Naive thymus-derived CD4-positive, alpha-beta T cell (primary cell): ENCODE measurements at regions not wholly inside any gene's neighbourhood (a gene's known extent, or its start where the extent isn't known, plus 50 kb on each side); places are given as distances from the start of the nearest gene placed in this dataset.

ENCODE experiments used
- ATAC-seq: fragments of 150-1000 bp; cut with Tn5 transposase; 2 replicates; pipeline ENCODE4 v1.10.0; 2021; ENCODE audit warnings: mild to moderate bottlenecking, moderate library complexity
- CTCF ChIA-PET: fragments of 350-600 bp; sonication (Branson Sonifier 250); formaldehyde crosslinking; loops from one replicate; lab custom pipeline; 2021; ENCODE audit warnings: antibody characterized with exemption; lab: Charles Lee
- POLR2A ChIA-PET: fragments of 350-600 bp; sonication (Branson Sonifier 250); formaldehyde crosslinking; loops from one replicate; lab custom pipeline; 2021; ENCODE audit warnings: antibody characterized with exemption, inconsistent platforms; lab: Charles Lee
- DNase-seq, 9 donors: peaks; one replicate each; pipeline versions ENCODE4 v3.0.0 to v3.0.0-alpha.2; 2020 to 2022; ENCODE audit warnings: mixed read lengths in 1 of 9
- H3K27ac ChIP-seq: one replicate; pipeline ENCODE4 v1.7.0; 2013; ENCODE audit warnings: mild to moderate bottlenecking, low read depth, low read length, moderate library complexity
- H3K27me3 ChIP-seq, 2 donors: one replicate each; pipeline ENCODE4 v1.7.0; 2013; ENCODE audit warnings: low read length in 2 of 2, mild to moderate bottlenecking in 2 of 2, moderate library complexity in 2 of 2; ENCODE audit not compliant: control insufficient read depth in 2 of 2, insufficient read depth in 2 of 2
- H3K36me3 ChIP-seq, 3 experiments: 1 replicate in 2 of 3; 2 replicates in 1 of 3; pipeline ENCODE4 v1.7.0; 2013; ENCODE audit warnings: low read length in 3 of 3, mild to moderate bottlenecking in 3 of 3, moderate library complexity in 1 of 3; ENCODE audit not compliant: insufficient read depth in 3 of 3, control insufficient read depth in 2 of 3
- H3K4me1 ChIP-seq, 2 donors: one replicate each; pipeline ENCODE4 v1.7.0; 2013; ENCODE audit warnings: low read length in 2 of 2, mild to moderate bottlenecking in 2 of 2, moderate library complexity in 1 of 2; ENCODE audit not compliant: control insufficient read depth in 2 of 2, insufficient read depth in 2 of 2
- H3K4me3 ChIP-seq: 2 replicates; pipeline ENCODE4 v1.7.0; 2013; ENCODE audit warnings: mild to moderate bottlenecking, low read length
- H3K9me3 ChIP-seq, 3 experiments: 1 replicate in 2 of 3; 2 replicates in 1 of 3; pipeline ENCODE4 v1.7.0; 2013; ENCODE audit warnings: low read length in 3 of 3; ENCODE audit not compliant: control insufficient read depth in 2 of 3
- H3K27ac Mint-ChIP-seq, 9 donors: one replicate each; pipeline ENCODE4 v1.8.0; 2020 to 2022; ENCODE audit warnings: mixed read lengths in 9 of 9, mild to moderate bottlenecking in 8 of 9, moderate library complexity in 5 of 9, inconsistent platforms in 2 of 9
- H3K27me3 Mint-ChIP-seq, 5 donors: one replicate each; pipeline ENCODE4 v1.8.0; 2021 to 2022; ENCODE audit warnings: mixed read lengths in 5 of 5, mild to moderate bottlenecking in 1 of 5
- H3K36me3 Mint-ChIP-seq, 5 donors: one replicate each; pipeline ENCODE4 v1.8.0; 2020 to 2022; ENCODE audit warnings: mixed read lengths in 5 of 5, mild to moderate bottlenecking in 3 of 5, inconsistent platforms in 1 of 5
- H3K4me1 Mint-ChIP-seq, 7 donors: one replicate each; pipeline ENCODE4 v1.8.0; 2020 to 2022; ENCODE audit warnings: mixed read lengths in 7 of 7, mild to moderate bottlenecking in 3 of 7, inconsistent platforms in 1 of 7
- H3K4me3 Mint-ChIP-seq, 10 donors: one replicate each; pipeline ENCODE4 v1.8.0; 2020 to 2022; ENCODE audit warnings: mild to moderate bottlenecking in 10 of 10, mixed read lengths in 10 of 10, moderate library complexity in 6 of 10, inconsistent platforms in 2 of 10
- H3K9me3 Mint-ChIP-seq, 11 donors: one replicate each; pipeline ENCODE4 v1.8.0; 2020 to 2022; ENCODE audit warnings: mixed read lengths in 11 of 11, mild to moderate bottlenecking in 4 of 11, inconsistent platforms in 1 of 11, moderate library complexity in 1 of 11
- intact Hi-C, 2 donors: fragments of 100-400 bp; cut with micrococcal nuclease; formaldehyde crosslinking; loops; one replicate each; pipeline ENCODE4 v1.15.1; 2023

- Histone ChIP-seq H3K36me3 (no peaks in the 10 kb centered on the region), H3K27me3 (no peaks in the 10 kb centered on the region), H3K27ac (no peak overlapping the region), H3K9me3 (no peaks in the 10 kb centered on the region), H3K4me1 (no peaks in the 10 kb centered on the region), H3K4me3 (no peak overlapping the region)
- peaks cover 0 to 4% (median 0%) of the 10 kb centered on the region in 5 donors for H3K27me3 Mint-ChIP-seq
- H3K9me3 Mint-ChIP-seq, result peaks cover 0 to 12% (median 1%) of the 10 kb centered on the region in 11 donors
- no peak for ATAC-seq
- CTCF ChIA-PET, result no interaction called here
- POLR2A ChIA-PET, result no interaction called here
- no peak for DNase-seq
- H3K36me3 Mint-ChIP-seq, result no peaks in the 10 kb centered on the region
- H3K27ac Mint-ChIP-seq, result no peak overlapping the region
- H3K4me3 Mint-ChIP-seq, result no peak overlapping the region
- intact Hi-C loops, result no loop called here
- H3K4me1 Mint-ChIP-seq, result no peaks in the 10 kb centered on the region
These were observed 124.0 kb upstream of the EPHA3 start for GRCh38 chr3:88983458-88983857.

GRCh38 chr3:88984256-88984655 is 123.2 kb upstream of the EPHA3 start:
- H3K9me3 ChIP-seq, result no peaks in the 10 kb centered on the region
- Mint-ChIP-seq H3K36me3 (no peaks in the 10 kb centered on the region), H3K4me3 (no peak overlapping the region), H3K9me3 (peaks cover 0 to 12% (median 1%) of the 10 kb centered on the region in 11 donors), H3K4me1 (no peaks in the 10 kb centered on the region), H3K27ac (no peak overlapping the region), H3K27me3 (peaks cover 0 to 4% (median 0%) of the 10 kb centered on the region in 5 donors)
- ChIA-PET POLR2A (no interaction called here), CTCF (no interaction called here)
- ATAC-seq (no peak), DNase-seq (no peak)
- H3K36me3 ChIP-seq, result no peaks in the 10 kb centered on the region
- no peak overlapping the region for H3K4me3 ChIP-seq
- H3K4me1 ChIP-seq, result no peaks in the 10 kb centered on the region
- H3K27ac ChIP-seq, result no peak overlapping the region
- H3K27me3 ChIP-seq, result no peaks in the 10 kb centered on the region
- intact Hi-C loops, result no loop called here

GRCh38 chr3:88984832-88985231 is 122.6 kb upstream of the EPHA3 start:
- Histone ChIP-seq H3K4me3 (no peak overlapping the region), H3K36me3 (no peaks in the 10 kb centered on the region), H3K27me3 (no peaks in the 10 kb centered on the region), H3K9me3 (no peaks in the 10 kb centered on the region), H3K4me1 (no peaks in the 10 kb centered on the region), H3K27ac (no peak overlapping the region)
- peaks cover 0 to 12% (median 1%) of the 10 kb centered on the region in 11 donors for H3K9me3 Mint-ChIP-seq
- no peak overlapping the region for H3K4me3 Mint-ChIP-seq
- DNase-seq (no peak), ATAC-seq (no peak)
- intact Hi-C loops, result no loop called here
- H3K27me3 Mint-ChIP-seq, result peaks cover 0 to 4% (median 0%) of the 10 kb centered on the region in 5 donors
- H3K36me3 Mint-ChIP-seq, result no peaks in the 10 kb centered on the region
- H3K27ac Mint-ChIP-seq, result no peak overlapping the region
- no peaks in the 10 kb centered on the region for H3K4me1 Mint-ChIP-seq
- ChIA-PET POLR2A (no interaction called here), CTCF (interaction anchor here (0.8 kb wide), 1 partner anchor 67 kb away, joined by 3 read pairs; no protein-coding TSS in a partner anchor)

GRCh38 chr3:88985491-88985890 is 121.9 kb upstream of the EPHA3 start:
- H3K27me3 Mint-ChIP-seq, result peaks cover 0 to 4% (median 0%) of the 10 kb centered on the region in 5 donors

GRCh38 chr3:88986834-88987233 is 120.6 kb upstream of the EPHA3 start:
- POLR2A ChIA-PET, result no interaction called here
- peaks cover 0 to 4% (median 0%) of the 10 kb centered on the region in 5 donors for H3K27me3 Mint-ChIP-seq
- CTCF ChIA-PET, result no interaction called here
- H3K36me3 Mint-ChIP-seq, result no peaks in the 10 kb centered on the region
- ATAC-seq (no peak), DNase-seq (no peak)
- H3K27me3 ChIP-seq, result no peaks in the 10 kb centered on the region
- no peak overlapping the region for H3K4me3 Mint-ChIP-seq
- no peaks in the 10 kb centered on the region for H3K9me3 ChIP-seq
- no peaks in the 10 kb centered on the region for H3K36me3 ChIP-seq
- H3K4me3 ChIP-seq, result no peak overlapping the region
- H3K27ac ChIP-seq, result no peak overlapping the region
- H3K4me1 ChIP-seq, result no peaks in the 10 kb centered on the region
- no peak overlapping the region for H3K27ac Mint-ChIP-seq
- no peaks in the 10 kb centered on the region for H3K4me1 Mint-ChIP-seq
- intact Hi-C loops, result no loop called here
- H3K9me3 Mint-ChIP-seq, result peaks cover 0 to 11% (median 0%) of the 10 kb centered on the region in 11 donors

More at GRCh38 chr3:88985491-88985890, 121.9 kb upstream of the EPHA3 start:
- no peak overlapping the region for H3K4me3 ChIP-seq
- Mint-ChIP-seq H3K9me3 (peaks cover 0 to 11% (median 0%) of the 10 kb centered on the region in 11 donors), H3K36me3 (no peaks in the 10 kb centered on the region), H3K27ac (no peak overlapping the region), H3K4me1 (no peaks in the 10 kb centered on the region), H3K4me3 (no peak overlapping the region)
- no peaks in the 10 kb centered on the region for H3K27me3 ChIP-seq
- ATAC-seq, result no peak
- no peaks in the 10 kb centered on the region for H3K4me1 ChIP-seq
- H3K9me3 ChIP-seq, result no peaks in the 10 kb centered on the region
- ChIA-PET CTCF (interaction anchor here (0.8 kb wide), 1 partner anchor 67 kb away, joined by 3 read pairs; no protein-coding TSS in a partner anchor), POLR2A (no interaction called here)
- DNase-seq, result no peak
- intact Hi-C loops, result no loop called here
- H3K36me3 ChIP-seq, result no peaks in the 10 kb centered on the region
- no peak overlapping the region for H3K27ac ChIP-seq

- H3K27me3 ChIP-seq, result no peaks in the 10 kb centered on the region
- H3K9me3 ChIP-seq, result no peaks in the 10 kb centered on the region
- POLR2A ChIA-PET, result no interaction called here
- no peak for DNase-seq
- peaks cover 0 to 4% (median 0%) of the 10 kb centered on the region in 5 donors for H3K27me3 Mint-ChIP-seq
- CTCF ChIA-PET, result no interaction called here
- no peaks in the 10 kb centered on the region for H3K36me3 Mint-ChIP-seq
- no peak overlapping the region for H3K27ac ChIP-seq
- no peaks in the 10 kb centered on the region for H3K4me1 Mint-ChIP-seq
- peaks cover 0 to 11% (median 2%) of the 10 kb centered on the region in 11 donors for H3K9me3 Mint-ChIP-seq
- no peaks in the 10 kb centered on the region for H3K36me3 ChIP-seq
- H3K4me3 Mint-ChIP-seq, result no peak overlapping the region
- intact Hi-C loops, result no loop called here
- no peak overlapping the region for H3K4me3 ChIP-seq
- H3K4me1 ChIP-seq, result no peaks in the 10 kb centered on the region
- no peak for ATAC-seq
- no peak overlapping the region for H3K27ac Mint-ChIP-seq
These were observed 119.6 kb upstream of the EPHA3 start for GRCh38 chr3:88987776-88988175.

- ChIA-PET POLR2A (no interaction called here), CTCF (no interaction called here)
- intact Hi-C loops, result no loop called here
- no peaks in the 10 kb centered on the region for H3K4me1 Mint-ChIP-seq
- Histone ChIP-seq H3K9me3 (no peaks in the 10 kb centered on the region), H3K27ac (no peak overlapping the region), H3K27me3 (no peaks in the 10 kb centered on the region), H3K36me3 (no peaks in the 10 kb centered on the region), H3K4me3 (no peak overlapping the region), H3K4me1 (no peaks in the 10 kb centered on the region)
- no peaks in the 10 kb centered on the region for H3K36me3 Mint-ChIP-seq
- DNase-seq (no peak), ATAC-seq (no peak)
- no peaks in the 10 kb centered on the region for H3K27me3 Mint-ChIP-seq
- no peak overlapping the region for H3K27ac Mint-ChIP-seq
- no peak overlapping the region for H3K4me3 Mint-ChIP-seq
- peaks cover 0 to 12% (median 0%) of the 10 kb centered on the region in 11 donors for H3K9me3 Mint-ChIP-seq
These were observed 118.5 kb upstream of the EPHA3 start for GRCh38 chr3:88988906-88989305.
